ENCODE measurements at regions not wholly inside any gene's neighbourhood (a gene's known extent, or its start where the extent isn't known, plus 50 kb on each side); places are given as distances from the start of the nearest gene placed in this dataset.

DNA sequence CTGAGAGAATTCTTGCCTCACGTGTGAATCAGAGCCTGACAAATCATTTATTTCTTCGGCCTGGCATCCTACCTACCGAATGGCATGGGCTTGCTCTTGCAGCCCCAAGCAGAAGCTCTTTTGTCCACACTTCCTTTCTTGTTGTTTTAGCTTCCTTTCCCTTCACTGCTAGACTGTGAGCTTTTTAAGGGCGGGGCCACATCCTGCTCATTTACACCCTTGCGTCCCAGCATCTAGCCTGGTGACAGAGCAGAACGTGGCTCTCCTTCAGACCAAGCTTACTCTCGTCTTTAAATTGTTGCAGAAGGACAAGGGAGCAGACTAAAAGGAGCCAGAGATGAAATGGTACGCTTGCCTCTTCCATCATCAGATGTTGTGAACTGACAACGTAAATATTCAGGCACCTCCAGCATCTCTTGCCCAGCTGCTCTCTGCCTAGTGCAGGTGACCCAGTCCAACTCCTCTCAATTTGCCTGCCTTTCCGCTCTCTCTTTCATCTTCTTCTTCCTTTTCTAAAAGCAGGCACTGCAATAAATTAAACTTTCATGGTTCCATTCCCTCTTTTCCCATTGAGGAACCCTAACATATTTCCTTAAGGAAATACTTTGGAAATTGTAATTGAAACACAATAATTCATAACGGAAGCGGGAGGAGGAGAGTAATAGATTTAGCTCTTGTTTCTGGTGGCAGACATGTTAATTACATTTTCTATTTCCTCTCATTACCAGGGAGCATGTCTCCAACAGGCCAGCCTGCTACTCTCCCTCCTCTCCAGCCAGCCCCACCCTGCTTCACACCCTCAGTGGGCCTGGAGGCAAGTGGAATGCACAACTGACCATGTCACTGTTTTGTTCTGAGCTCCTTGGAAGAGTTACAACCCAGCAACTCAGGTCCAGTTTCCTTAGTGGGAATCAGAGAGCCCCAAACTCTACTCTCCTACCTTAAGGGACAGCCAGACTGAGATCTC, 228.1 kb upstream of the TRIB2 start:
- TF ChIP-seq, protein P1, sequence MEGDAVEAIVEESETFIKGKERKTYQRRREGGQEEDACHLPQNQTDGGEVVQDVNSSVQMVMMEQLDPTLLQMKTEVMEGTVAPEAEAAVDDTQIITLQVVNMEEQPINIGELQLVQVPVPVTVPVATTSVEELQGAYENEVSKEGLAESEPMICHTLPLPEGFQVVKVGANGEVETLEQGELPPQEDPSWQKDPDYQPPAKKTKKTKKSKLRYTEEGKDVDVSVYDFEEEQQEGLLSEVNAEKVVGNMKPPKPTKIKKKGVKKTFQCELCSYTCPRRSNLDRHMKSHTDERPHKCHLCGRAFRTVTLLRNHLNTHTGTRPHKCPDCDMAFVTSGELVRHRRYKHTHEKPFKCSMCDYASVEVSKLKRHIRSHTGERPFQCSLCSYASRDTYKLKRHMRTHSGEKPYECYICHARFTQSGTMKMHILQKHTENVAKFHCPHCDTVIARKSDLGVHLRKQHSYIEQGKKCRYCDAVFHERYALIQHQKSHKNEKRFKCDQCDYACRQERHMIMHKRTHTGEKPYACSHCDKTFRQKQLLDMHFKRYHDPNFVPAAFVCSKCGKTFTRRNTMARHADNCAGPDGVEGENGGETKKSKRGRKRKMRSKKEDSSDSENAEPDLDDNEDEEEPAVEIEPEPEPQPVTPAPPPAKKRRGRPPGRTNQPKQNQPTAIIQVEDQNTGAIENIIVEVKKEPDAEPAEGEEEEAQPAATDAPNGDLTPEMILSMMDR (IDR thresholded peaks at IDR 0.05): no peak
- no peak for TF ChIP-seq POLR2A (IDR thresholded peaks at IDR 0.05)
- no peak for TF ChIP-seq EP300 (IDR thresholded peaks at IDR 0.05)
